ENCODE measurements at regions not wholly inside any gene's neighbourhood (a gene's known extent, or its start where the extent isn't known, plus 50 kb on each side); places are given as distances from the start of the nearest gene placed in this dataset.
"Not testable (repeated sequence)": the region's sequence is repeated elsewhere in the genome, so short reads cannot be mapped to it uniquely, and the experiment has no call there.

DNA sequence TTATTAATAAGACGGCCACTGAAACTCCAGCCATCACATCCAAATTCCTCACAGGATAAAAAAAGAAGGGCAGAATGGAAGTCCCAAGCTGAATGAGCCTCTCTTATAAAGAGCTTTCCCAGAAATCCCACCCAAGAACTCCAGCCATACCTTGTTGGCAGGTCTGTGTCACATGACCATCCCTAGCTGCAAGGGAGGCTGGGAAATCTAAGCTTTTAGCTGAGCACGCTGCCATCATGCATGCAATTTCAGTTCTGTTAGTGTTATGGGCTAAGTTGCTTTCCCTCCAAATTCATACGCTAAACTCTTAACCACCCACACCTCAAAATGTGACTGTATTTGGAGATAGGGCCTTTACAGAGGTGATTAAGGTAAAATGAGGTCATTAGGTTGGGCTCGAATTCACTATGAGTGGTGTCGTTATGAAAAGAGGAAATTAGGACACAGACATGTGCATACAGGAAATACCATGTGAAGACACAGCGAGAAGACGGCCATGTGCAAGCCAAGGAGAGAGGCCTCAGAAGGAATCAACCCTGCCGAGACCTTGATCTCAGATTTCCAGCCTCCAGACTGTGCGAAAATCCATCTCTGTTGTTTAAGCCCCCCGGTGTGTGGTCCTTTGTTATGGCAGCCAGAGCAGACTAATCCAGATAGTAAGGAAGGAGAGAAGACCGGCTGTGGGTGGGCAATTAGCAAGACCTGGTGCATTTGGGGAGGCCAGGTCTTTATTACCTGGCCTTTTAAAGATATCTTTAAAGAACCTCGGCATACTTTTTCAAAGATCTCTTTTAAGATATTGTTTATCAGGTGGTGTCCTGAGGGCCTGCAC, 317.6 kb downstream of the BCOR start:
- peak; percentile 37 for DNase-seq

DNA sequence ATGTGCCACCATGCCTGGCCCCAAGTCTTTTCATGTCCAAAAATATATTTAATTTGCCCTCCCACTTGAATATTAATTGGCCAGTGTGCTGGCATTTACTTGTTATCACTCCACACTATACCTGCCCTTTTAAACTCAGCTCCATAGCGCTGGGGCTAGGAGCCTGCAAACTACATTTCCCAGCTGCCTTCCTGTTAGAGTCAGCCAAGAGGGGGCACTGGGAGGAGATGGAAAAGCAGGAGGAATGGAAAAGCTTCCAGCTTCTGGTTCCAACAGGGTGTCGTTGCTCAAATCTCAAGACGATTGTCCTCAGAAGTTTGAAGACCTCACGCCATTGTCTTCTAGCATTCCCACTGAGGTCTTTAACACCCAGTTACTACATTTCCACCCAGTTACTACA, 315.5 kb downstream of the BCOR start:
- no peak for DNase-seq

DNA sequence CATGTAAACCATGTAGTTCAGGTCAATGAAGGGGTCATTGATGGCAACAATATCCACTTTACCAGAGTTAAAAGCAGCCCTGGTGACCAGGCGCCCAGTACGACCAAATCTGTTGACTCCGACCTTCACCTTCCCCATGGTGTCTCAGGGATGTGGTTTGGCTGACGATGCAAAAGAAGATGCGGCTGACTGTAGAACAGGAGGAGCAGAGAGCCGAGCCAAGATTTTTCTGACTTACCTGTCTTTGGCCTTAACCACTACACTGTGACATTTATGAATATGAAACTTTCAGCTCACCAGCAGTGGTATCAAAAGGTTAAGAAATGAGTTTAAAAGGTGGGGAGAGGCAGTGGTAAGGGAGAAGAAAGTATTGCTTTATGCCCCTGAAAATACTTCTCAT, 309.8 kb downstream of the BCOR start:
- DNase-seq, result no peak

DNA sequence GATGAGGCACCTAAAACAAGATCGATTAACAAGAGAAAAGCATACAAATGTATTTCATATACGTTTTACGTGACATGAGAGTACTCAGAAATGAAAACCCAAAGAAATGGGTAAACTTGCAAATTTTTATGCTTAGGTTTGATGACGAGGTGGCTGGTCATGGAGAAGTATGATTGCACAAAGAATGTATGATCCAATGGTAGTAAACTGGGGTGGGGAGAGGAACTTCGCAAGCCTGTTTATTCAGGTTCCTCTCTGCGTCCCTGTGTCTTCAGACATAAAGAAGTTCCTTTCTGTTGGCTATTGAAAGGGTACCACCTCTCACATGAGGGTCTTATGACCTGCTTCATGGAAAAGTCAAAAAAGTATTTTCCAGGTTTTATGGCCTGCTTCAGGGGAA, 309.2 kb downstream of the BCOR start:
- peak; percentile 18 for DNase-seq

DNA sequence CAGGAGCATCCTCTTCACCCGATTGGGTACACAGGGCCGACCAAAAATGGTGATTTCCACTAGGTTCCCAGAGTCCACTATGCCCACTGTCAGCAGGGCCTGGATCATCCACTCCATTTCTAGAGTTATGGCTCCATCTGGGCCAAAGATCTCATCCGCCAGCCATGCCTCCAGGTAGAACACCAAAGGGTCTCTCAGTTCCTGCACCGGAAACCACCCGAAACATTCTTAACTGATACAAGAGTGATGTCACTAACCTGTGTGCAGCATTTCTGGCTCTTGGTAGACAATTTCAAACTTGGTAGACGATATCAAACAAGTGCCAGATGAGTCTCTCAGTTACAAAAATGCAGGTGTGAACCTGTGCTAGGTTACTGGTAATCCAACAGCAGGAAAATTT, 306.1 kb downstream of the BCOR start:
- no peak for DNase-seq

DNA sequence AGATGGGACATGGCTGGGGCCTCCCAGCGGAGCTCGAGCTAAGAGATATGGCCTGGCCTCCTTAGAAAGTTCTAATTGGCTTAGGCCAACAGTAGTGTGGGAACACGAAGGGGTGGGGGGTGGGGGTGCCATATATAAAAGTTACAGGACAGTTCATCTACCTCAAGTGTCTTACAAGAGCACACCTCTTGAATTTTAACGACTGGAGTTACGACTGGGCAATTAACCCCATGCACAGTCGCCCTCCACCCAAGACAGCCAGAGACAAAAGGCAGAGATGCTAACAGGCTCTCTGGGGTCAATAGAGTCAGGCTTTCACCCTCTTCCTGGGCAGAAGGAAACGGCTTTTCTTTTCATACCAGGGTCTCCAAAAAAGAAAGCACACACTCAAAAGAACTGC, 302.2 kb downstream of the BCOR start:
- DNase-seq, result no peak

DNA sequence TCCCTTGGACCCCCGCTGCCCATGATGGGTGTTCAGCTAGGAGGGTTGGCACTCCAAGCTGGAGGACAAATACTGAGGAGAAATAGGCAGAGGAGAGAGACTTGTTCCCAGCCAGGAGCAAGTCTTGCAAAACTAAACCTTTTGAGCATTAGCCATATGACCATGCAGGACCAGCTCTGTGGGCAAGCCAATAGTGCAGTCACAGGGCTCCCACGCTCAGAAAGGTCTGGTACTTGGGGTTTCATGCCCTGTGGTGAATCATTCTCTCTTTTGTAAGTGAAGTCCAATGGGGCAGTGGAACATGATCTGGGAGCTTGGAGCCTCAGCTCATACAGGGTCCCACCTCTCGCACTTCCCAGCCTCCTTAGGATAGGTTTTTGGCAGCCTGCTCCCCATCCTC, 300.9 kb downstream of the BCOR start:
- DNase-seq, result peak; percentile 25

DNA sequence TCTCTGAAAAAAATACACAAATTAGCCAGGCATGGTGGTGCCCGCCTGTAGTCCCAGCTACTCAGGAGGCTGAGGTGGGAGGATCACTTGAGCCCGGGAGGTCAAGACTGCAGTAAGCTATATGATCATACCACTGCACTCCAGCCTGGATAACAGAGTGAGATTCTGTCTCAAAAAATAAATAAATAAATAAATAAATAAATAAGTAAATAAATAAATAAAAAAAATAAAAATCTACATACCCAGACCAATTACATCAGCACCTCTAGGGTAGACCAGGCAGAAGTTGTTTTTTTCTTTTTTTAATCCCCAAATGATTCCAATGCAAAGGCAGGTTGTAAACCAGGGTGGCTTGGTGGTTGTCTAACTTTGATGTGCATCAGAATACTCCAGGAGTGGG, 299.3 kb downstream of the BCOR start:
- not testable (repeated sequence) for DNase-seq

DNA sequence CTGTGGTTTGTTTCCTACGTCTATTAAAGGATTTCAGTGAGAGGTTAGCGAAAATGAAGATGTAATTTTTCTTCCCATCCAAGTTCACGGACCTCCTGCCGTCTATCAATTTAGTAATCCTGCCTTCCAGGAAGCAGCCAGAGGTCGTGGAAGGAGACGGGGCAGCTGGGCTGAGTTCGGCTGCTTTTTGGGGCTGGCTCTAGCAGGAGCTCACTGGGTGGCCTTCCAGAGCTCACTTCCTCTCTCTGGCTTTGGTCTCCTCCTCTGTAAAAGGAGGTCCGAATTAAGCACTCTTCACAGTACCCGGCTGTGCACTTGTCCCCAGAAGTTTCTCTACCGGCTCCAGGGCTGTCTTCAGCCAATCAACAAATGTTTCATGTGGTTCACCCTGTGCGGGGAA, 295.4 kb downstream of the BCOR start:
- DNase-seq, result peak; percentile 21

DNA sequence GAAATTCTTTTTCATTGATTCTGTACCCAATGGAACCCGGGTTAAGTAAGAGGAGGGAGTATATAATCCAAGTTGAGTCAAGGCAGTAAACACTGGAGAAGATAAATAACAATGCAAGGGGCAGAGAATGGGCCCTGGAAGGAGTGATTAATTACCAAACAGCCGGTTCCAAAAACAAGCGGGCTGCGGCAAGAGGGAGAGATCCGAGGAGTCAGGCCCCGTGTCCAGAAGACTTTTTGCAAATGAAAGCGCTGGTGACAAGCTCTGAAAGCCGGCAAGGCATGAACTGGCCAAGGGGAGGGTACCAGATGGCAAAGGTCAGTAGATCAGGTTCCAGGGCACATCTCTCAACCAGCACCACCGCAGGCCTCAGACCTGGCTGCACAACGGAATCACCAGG, 294.9 kb downstream of the BCOR start:
- no peak for DNase-seq

DNA sequence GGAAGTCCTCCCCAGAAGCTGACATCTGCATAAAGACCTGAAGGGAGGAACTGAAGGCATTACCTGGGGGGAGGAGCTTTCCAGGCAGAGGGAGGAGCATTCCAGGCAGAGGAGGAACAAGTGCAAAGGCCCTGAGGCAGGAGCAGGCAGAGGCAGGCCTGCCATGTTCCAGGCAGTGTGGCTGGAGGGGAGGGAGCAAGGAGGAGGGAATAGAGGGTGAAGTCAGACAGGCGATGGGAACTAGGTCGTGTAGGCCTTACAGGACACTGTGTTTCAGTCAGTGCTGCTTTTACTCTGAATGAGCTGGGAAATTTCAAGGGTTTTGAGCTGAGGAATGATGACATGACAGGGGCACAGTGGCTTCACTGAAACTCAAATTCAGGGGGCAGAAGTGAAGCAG, 292.7 kb downstream of the BCOR start:
- no peak for DNase-seq

DNA sequence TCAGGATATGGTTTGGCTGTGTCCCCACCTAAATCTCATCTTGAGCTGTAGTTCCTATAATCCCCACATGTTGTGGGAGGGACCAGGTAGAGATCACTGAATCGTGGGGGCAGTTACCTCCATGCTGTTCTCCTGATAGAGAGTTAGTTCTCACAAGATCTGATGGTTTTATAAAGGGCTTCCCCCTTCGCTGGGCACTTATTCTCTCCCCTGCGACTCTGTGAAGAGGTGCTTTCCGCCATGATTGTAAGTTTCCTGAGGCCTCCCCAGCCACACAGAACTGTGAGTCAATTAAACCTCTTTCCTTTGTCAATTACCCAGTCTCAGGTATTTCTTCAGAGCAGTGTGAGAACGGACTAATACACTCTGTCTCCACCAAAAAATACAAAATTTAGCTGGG, 291.9 kb downstream of the BCOR start:
- DNase-seq, result no peak

DNA sequence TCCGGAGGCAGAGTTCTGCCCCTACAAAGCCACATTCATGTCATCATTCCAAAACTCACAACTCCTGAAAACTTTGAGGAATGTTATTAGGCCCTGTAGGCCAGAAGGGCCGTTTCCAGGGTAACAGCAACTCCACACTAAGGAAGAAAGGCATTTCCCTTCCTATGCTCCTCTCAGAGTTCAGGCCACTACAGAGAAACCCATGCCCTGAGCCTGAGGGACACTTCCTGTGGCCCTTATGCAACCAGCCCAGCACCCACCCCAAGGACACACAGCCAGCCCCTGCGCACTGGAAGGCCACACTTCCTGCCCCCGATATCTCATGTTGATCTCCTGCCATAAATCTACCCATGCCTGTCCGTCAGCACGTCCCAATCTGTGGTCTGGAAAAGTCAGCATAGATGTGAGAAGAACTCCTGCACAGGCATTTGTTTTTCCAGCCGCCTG, 289.3 kb downstream of the BCOR start:
- DNase-seq, result no peak

DNA sequence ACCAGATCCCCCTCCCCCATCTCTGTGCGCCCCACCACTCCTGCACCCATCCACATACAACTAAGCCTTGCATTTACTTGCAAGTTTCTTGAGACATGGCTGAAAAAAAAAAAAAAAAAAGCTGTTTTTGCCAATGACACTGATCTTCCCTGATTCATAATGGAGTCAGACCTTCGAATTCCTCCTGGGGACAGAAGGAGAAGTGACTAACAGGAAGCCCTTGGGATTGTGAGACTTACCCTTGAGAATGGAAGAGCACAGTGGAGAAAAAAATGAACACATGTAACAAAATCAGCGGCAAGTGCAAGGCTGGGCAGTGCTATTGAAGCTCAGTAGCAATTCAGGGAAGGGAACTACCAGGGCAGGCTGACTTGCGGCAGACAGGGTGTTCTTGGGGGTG, 288.4 kb downstream of the BCOR start:
- DNase-seq, result peak; percentile 63

DNA sequence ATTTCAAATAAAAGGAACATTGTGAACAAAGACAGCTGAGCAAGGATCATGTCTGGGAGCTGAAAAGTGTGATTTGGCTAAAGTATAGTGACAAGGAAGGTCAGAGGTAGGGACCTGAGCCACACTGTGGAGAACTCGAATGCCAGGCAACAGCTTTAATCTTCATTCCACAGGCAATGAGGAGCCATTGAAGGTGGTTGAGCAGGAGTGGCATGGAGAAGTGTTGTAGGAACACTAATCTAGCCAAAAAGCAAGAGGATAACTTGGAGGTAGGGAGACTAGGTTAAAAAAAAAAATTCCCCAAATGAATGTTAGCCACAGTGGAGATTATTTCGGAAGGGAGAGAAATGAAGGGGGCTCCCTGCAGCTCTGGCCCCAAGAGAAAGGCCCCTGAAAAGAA, 286.9 kb downstream of the BCOR start:
- DNase-seq, result no peak

DNA sequence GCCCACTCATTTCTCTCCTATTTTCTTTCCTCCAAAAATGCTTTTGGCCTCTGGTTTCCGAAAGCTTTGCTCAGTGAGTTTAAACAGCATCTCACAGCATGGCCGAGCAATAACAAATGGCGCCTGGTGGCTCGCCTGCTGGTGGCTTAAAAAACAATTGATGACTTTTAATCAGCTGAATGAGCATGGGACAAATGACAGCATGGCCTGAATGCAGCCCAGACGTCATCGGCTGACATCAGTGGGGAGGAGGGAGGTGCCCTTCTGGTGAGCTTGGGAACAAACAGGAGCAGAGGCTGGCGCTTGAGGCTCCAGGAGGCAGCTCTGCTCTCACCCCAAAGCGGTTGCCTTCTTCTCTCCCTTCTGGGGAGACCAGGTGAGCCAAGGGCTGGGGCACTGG, 286.4 kb downstream of the BCOR start:
- DNase-seq, result peak; percentile 33

DNA sequence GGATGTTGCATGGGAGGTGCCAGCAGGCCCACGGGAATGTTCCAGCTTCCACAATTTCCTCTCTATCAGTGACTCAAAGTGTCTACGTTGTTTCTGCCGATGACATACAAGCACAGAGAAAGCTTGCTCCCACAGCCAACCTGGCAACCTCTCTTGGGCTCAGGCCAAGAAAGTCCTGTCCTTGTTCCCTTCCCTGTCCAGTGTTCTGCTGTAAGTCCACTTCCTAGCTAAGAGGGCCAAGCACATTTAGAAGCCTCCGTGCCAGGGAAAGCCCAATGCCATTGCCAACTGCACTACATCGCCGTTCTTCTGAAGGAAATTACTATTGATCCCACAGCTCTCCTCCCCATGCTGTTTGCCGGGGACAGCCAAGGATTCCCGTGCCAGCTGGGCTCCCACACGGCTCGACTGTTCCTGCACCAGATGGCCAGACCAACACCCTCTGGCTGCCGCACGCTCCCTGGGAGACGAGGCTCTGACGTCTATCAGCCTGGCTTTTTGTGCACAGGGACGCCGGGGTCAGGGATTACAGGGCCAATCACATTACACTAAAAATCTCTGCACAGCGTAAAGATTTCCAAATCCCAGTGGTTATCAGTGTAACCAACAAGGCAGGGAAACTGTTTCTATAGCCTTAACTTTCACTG, 284.0 kb downstream of the BCOR start:
- no peak for DNase-seq

DNA sequence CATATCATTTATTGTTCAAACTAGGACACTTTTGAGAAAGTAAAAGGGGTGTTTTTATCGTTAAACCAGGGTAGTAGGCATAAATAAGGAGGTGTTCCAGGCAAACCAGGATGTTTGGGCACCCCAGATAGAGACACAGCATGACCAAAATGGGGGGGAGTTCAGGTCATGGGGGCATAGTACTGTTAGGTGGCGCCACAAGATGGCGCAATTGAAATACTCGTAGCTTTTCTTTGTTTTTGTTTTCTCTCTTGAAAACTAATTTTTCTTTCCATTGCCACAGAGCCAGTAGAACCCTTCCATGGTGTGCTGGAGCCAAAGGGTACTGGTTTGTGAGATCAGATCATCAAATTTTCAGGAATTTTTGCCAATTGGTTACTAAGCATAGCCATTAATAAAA, 283.4 kb downstream of the BCOR start:
- peak; percentile 38 for DNase-seq

DNA sequence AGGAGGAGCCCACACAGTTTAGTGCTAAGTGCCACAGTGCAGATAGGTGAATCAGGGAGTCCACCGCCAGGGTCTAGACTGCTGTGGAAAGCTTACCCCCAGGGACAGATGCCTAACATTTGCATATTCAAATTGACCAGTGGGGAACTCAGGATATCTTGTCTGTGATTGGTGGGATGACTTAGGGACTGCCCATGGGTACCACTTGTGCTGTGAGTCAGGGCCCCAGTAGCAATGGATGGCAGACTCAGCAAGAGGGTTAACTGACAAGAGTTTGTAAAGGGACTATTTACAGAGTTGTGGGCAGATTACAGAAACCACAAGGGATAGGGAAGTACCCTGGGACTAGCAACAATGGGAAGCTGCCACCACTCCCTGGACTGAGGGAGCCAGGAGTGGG, 282.1 kb downstream of the BCOR start:
- peak; percentile 63 for DNase-seq

DNA sequence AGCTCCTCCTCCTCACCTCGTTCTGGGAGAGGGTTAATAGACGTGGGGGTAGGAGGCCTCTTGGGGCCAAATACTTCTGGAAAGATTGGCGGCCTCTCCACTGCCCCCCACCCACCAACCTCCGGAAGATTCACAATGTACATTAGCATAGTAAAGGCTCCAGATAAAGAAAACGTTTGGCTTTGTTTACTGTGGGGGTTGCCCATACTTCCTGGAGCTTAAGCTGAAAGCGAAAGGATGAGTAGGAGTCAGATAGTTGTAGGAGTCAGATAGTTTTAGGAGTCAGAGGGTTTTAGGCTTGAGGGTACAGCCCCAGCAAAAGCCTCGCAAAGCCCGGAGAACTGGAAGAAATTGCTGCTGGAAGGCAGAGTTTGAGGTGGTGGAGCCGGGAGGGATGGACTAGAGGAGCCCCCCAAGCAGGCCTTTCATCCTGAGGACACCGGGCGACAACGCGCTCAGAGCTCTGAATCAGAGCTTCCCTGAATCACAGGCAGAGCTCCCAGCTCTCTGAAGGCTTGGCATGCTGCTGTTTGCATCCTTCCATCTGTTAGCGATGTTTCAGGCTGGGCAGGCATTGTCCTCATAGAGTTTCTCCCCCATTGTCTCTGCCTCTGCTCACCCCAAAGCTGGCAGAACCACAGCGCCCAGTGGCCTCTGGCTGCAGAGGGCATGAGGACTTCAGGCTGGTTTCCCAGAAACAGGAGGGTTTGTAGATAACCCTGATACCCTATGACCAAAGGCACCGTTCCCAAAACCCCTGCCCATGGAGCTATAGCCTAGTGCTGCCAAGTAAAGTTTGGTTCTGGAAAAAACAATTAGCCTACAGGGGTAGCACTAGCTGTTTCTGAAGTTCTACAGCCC, 280.7 kb downstream of the BCOR start:
- DNase-seq, result peak; percentile 28

DNA sequence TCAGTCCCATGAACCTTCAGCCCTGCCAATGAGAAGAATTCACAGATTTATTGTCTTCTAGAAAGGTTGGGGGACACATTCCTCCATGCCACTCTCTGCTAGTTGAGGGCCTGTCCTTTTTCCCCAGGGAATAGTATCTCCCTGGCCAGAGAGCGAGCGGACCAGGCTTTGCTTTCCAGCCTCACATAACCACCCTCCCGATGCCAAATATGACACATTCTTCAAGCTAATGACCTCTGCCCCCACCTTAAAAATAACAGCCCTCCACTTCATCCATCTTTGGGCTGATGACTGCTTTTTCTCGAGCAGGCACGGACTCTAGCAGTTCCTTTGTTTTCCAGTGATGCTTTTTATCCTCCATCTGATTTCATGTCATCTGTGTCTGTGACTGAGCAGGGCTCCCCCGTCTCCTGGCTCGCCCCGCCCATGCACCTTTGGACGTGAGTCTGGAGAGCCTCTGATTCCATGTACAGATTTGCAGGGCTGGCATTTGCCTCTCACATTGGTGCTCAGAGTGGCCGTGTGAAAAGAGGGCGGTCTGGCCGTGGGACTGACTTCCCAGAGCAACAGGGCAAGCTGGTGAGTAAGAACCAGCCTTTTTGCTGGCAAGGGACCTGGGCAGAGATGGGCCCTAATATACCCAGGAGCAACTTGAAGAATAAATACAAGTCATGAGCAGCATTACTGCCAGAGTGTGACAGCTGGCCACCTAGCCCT, 279.8 kb downstream of the BCOR start:
- DNase-seq, result no peak

DNA sequence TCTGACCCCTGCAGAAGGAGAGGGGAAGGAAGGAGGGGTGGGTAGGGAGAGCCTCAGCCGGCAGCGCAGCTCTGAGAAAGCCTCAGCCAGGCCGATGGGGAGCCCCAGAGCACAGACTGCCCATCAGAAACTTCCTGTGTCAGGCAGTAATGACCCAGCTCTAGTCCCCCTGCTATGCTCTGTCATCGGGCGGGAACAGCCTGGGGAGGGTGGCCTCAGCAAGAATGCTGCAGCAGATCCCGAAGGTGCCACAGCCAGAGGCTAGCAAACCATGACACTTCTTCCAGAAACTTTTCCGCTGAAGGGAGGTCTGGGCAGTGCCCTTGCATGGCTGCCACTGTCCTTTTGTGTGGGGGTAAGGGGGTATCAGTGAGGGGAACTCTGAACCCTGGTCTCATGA, 279.0 kb downstream of the BCOR start:
- no peak for DNase-seq
